Gastrocnemius medialis (tissue), 4 donors: ENCODE measurements at regions not wholly inside any gene's neighbourhood (a gene's known extent, or its start where the extent isn't known, plus 50 kb on each side); places are given as distances from the start of the nearest gene placed in this dataset.

Source experiments
- ATAC-seq, 2 donors: fragments of 150-250 bp; one replicate each; pipeline ENCODE4 v1.9.1; 2016
- DNase-seq, 2 donors: peaks; one replicate each; pipeline ENCODE4 v3.0.0-alpha.2; 2019
- H3K27ac ChIP-seq, 4 donors: fragments of 200-600 bp; sonication (generic); 1 replicate in 1 of 4; 2 replicates in 3 of 4; pipeline ENCODE4 v1.5.1; 2016 to 2018; ENCODE audit warnings: mild to moderate bottlenecking in 2 of 4, moderate library complexity in 1 of 4
- H3K27me3 ChIP-seq, 3 donors: fragments of 200-600 bp; sonication (generic) in 2 of 3; 1 replicate in 1 of 3; 2 replicates in 2 of 3; pipeline versions ENCODE4 v1.5.1 to v1.6.0; 2016 to 2019; ENCODE audit warnings: mild to moderate bottlenecking in 1 of 3, moderate library complexity in 1 of 3
- H3K36me3 ChIP-seq, 2 donors: fragments of 200-600 bp; sonication (generic) in 1 of 2; one replicate each; pipeline ENCODE4 v1.5.1; 2017 to 2018
- H3K4me1 ChIP-seq, 2 donors: fragments of 200-600 bp; sonication (generic) in 1 of 2; one replicate each; pipeline ENCODE4 v1.5.1; 2016 to 2017; ENCODE audit warnings: mild to moderate bottlenecking in 2 of 2
- H3K4me3 ChIP-seq, 4 donors: fragments of 200-600 bp; sonication (generic) in 3 of 4; 1 replicate in 1 of 4; 2 replicates in 3 of 4; pipeline ENCODE4 v1.5.1; 2016 to 2019; ENCODE audit warnings: mild to moderate bottlenecking in 2 of 4
- H3K9me3 ChIP-seq, 3 donors: fragments of 200-600 bp; sonication (generic) in 2 of 3; 1 replicate in 1 of 3; 2 replicates in 2 of 3; pipeline ENCODE4 v1.5.1; 2016 to 2019
- CTCF ChIP-seq, 5 experiments: fragments of 450-650 bp in 3 of 5; fragments of 200-600 bp in 2 of 5; sonication (generic) in 2 of 5; IDR thresholded peaks in 4 of 5; conservative IDR thresholded peaks in 1 of 5; 1 replicate in 4 of 5; 2 replicates in 1 of 5; pipeline ENCODE4 v1.5.1; 2016 to 2019; ENCODE audit warnings: antibody characterized with exemption in 5 of 5, mild to moderate bottlenecking in 3 of 5, moderate library complexity in 3 of 5
- POLR2A ChIP-seq, 2 donors: fragments of 450-650 bp; IDR thresholded peaks; one replicate each; pipeline ENCODE4 v1.6.1; 2017; ENCODE audit warnings: antibody characterized with exemption in 2 of 2, mild to moderate bottlenecking in 2 of 2, moderate library complexity in 2 of 2
- in situ Hi-C, 4 donors: fragments of 200-750 bp; cut with MboI; loops; one replicate each; pipeline versions ENCODE4 v1.15.0 to v1.8.0; 2017; ENCODE audit warnings: low sequenced_read_pairs in 4 of 4
- intact Hi-C: fragments of 100-400 bp; cut with DNase I; formaldehyde crosslinking; loops from one replicate; pipeline ENCODE4 v1.15.1; 2023; ENCODE audit warnings: low total_unique reads

GRCh38 chr18:34493566-34494358, 216.3 kb upstream of the DTNA start:
- DNase-seq (peak; percentile 27 to 61), ATAC-seq (peak; percentile 81 to 85)
- intact Hi-C loops: loop anchor here (1.0 to 5.0 kb wide), 5 partner anchors 91 to 294 kb away; no protein-coding TSS in a partner anchor

GRCh38 chr18:34494359-34494696, 215.8 kb upstream of the DTNA start:
- peak in 1 of 2 donors; percentile 24 for DNase-seq
- TF ChIP-seq POLR2A (IDR thresholded peaks at IDR 0.05) (no peak), CTCF (IDR thresholded peaks at IDR 0.05 in 4 of 5, conservative IDR thresholded peaks at IDR 0.05 in 1 of 5) (no peak)
- peak in 1 of 2 donors; percentile 14 for ATAC-seq
- H3K27ac ChIP-seq: peak overlapping the region; percentile 82 to 94 (median 92)
- no peaks in the 10 kb centered on the region for H3K27me3 ChIP-seq
- peaks cover 19 to 20% of the 10 kb centered on the region in 2 donors for H3K4me1 ChIP-seq
- in situ Hi-C loops: loop anchor here in 1 of 4 donors (25.0 kb wide), 1 partner anchor 293 kb away; no protein-coding TSS in a partner anchor
- H3K36me3 ChIP-seq: no peaks in the 10 kb centered on the region
- H3K4me3 ChIP-seq: peak overlapping the region; percentile 69 to 79 (median 72)
- H3K9me3 ChIP-seq: no peaks in the 10 kb centered on the region
- intact Hi-C loops: loop anchor here (5.0 kb wide), 4 partner anchors 92 to 293 kb away; no protein-coding TSS in a partner anchor

More at GRCh38 chr18:34493566-34494358, 216.3 kb upstream of the DTNA start:
- H3K27ac ChIP-seq: peak overlapping the region; percentile 82 to 94 (median 92)
- peaks cover 19 to 20% of the 10 kb centered on the region in 2 donors for H3K4me1 ChIP-seq
- in situ Hi-C loops: loop anchor here in 1 of 4 donors (25.0 kb wide), 1 partner anchor 294 kb away; no protein-coding TSS in a partner anchor
- H3K4me3 ChIP-seq: peak overlapping the region; percentile 69 to 79 (median 72)
- H3K9me3 ChIP-seq: no peaks in the 10 kb centered on the region
- no peaks in the 10 kb centered on the region for H3K27me3 ChIP-seq
- TF ChIP-seq CTCF (IDR thresholded peaks at IDR 0.05 in 4 of 5, conservative IDR thresholded peaks at IDR 0.05 in 1 of 5): peak in 4 of 5 experiments; percentile 8 to 40 (median 26)
- TF ChIP-seq POLR2A (IDR thresholded peaks at IDR 0.05): peak; percentile 46 to 59
- no peaks in the 10 kb centered on the region for H3K36me3 ChIP-seq

- no peaks in the 10 kb centered on the region for H3K27me3 ChIP-seq
- TF ChIP-seq POLR2A (IDR thresholded peaks at IDR 0.05) (no peak), CTCF (IDR thresholded peaks at IDR 0.05 in 4 of 5, conservative IDR thresholded peaks at IDR 0.05 in 1 of 5) (no peak)
- H3K36me3 ChIP-seq: no peaks in the 10 kb centered on the region
- intact Hi-C loops: no loop called here
- peak overlapping the region; percentile 82 to 94 (median 92) for H3K27ac ChIP-seq
- in situ Hi-C loops: loop anchor here in 1 of 4 donors (25.0 kb wide), 1 partner anchor 292 kb away; no protein-coding TSS in a partner anchor
- DNase-seq (no peak), ATAC-seq (no peak)
- H3K9me3 ChIP-seq: no peaks in the 10 kb centered on the region
- H3K4me3 ChIP-seq: no peak overlapping the region
- H3K4me1 ChIP-seq: peaks cover 19 to 20% of the 10 kb centered on the region in 2 donors
Measured at GRCh38 chr18:34495506-34495905, 214.6 kb upstream of the DTNA start.

- no peaks in the 10 kb centered on the region for H3K9me3 ChIP-seq
- no peak for TF ChIP-seq CTCF (IDR thresholded peaks at IDR 0.05 in 4 of 5, conservative IDR thresholded peaks at IDR 0.05 in 1 of 5)
- no peak for TF ChIP-seq POLR2A (IDR thresholded peaks at IDR 0.05)
- no peak overlapping the region for H3K27ac ChIP-seq
- ATAC-seq: no peak
- H3K4me3 ChIP-seq: no peak overlapping the region
- intact Hi-C loops: no loop called here
- in situ Hi-C loops: loop anchor here in 1 of 4 donors (25.0 kb wide), 1 partner anchor 286 kb away; no protein-coding TSS in a partner anchor
- H3K4me1 ChIP-seq: peaks cover 5 to 9% of the 10 kb centered on the region in 2 donors
- no peaks in the 10 kb centered on the region for H3K27me3 ChIP-seq
- DNase-seq: no peak
- H3K36me3 ChIP-seq: no peaks in the 10 kb centered on the region
Measured at GRCh38 chr18:34501553-34501952, 208.5 kb upstream of the DTNA start.
